ENCODE measurements at regions not wholly inside any gene's neighbourhood (a gene's known extent, or its start where the extent isn't known, plus 50 kb on each side); places are given as distances from the start of the nearest gene placed in this dataset.
"Not testable (repeated sequence)": the region's sequence is repeated elsewhere in the genome, so short reads cannot be mapped to it uniquely, and the experiment has no call there.

DNA sequence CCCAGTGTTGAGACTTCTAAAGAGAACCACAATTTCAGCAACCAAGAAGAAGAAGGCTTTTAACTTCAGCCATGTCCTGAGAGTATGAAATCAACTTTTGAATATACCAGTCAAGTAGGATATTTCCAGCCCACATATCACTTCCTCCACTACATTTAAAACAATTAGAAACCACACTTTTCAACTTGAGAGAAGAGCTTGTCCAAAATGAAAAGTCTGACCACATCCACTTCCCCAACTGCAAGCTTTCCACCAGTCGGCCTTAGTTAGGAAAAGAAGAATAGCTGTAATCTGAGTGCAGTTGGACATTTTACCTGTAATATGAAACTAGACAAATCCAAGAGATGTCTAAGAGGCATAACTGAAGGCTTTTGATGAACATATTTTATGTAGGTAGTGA, 101.9 kb upstream of the SLC7A11 start:
- 70 to 82% methylated on average over 1 of the region's 1 CpG for WGBS, 2 donors

DNA sequence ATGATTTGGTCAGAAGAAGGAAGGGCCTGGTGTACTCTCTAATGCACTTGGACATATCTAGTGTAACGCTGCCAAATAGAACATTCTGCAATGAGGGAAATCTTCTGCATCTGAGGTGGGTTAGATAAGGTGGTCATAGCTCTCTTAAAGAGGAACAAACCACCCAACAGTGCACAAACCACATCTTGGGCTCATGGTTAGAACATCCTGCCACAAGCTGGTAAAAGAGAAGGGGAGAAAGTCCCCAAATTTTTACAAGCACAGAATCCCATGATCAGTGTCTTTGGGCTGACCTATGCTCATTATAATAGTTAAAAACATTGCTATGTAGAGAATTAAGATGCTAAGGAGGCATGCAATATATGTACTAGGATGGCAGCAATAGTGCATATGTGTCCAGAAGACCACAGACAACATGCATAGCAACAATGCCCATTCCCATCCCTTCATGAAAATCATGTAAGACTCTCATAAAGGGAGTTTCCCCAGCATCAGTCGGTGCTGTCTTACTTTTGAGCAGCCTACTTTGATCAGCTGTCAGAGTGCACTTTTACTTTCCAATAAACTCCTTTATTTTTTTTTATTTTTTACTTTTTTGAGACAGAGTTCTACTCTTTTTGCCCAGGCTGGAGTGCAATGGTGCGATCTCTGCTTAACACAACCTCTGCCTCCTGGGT, 99.7 kb upstream of the SLC7A11 start:
- 77% methylated on average over 3 of the region's 3 CpGs for WGBS, 2 donors
- no peak overlapping the region for H3K4me3 ChIP-seq (ENCODE audit: low read depth, poor library complexity, severe bottlenecking)
- intact Hi-C loops (cut with DNase I; ENCODE audit: low total_unique reads): no loop called here
- TF ChIP-seq POLR2A (IDR thresholded peaks at IDR 0.05): no peak
- TF ChIP-seq, protein P1, sequence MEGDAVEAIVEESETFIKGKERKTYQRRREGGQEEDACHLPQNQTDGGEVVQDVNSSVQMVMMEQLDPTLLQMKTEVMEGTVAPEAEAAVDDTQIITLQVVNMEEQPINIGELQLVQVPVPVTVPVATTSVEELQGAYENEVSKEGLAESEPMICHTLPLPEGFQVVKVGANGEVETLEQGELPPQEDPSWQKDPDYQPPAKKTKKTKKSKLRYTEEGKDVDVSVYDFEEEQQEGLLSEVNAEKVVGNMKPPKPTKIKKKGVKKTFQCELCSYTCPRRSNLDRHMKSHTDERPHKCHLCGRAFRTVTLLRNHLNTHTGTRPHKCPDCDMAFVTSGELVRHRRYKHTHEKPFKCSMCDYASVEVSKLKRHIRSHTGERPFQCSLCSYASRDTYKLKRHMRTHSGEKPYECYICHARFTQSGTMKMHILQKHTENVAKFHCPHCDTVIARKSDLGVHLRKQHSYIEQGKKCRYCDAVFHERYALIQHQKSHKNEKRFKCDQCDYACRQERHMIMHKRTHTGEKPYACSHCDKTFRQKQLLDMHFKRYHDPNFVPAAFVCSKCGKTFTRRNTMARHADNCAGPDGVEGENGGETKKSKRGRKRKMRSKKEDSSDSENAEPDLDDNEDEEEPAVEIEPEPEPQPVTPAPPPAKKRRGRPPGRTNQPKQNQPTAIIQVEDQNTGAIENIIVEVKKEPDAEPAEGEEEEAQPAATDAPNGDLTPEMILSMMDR (IDR thresholded peaks at IDR 0.05): no peak
- DNase-seq (ENCODE audit: low spot score in 2 of 2): no peak

More for the DNA sequence above, 101.9 kb upstream of the SLC7A11 start:
- TF ChIP-seq POLR2A (IDR thresholded peaks at IDR 0.05): no peak
- TF ChIP-seq, protein P1 (IDR thresholded peaks at IDR 0.05): no peak
- no peak for DNase-seq (ENCODE audit: low spot score in 2 of 2)
- H3K4me3 ChIP-seq (ENCODE audit: low read depth, poor library complexity, severe bottlenecking): no peak overlapping the region
- intact Hi-C loops (cut with DNase I; ENCODE audit: low total_unique reads): no loop called here

DNA sequence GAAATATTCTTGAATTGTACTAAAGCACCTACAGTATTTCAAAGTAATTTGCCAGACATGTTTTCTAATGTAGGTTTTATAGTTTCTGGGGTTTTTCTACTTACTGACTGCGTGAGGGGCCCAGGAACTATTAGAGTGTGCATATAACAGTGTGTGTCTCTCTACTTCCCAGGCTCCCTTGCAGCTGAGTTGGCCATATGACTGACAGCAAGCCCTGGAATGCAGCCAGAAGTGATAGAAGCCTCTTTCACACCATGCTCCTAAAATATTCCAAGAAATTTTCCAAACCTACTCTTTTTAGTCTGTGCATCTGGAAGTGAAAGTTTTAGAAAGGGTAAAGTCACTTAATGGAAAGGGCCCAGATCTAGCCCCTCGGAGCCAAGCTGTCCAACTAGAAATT, 96.7 kb upstream of the SLC7A11 start:
- no peak overlapping the region for H3K4me3 ChIP-seq (ENCODE audit: low read depth, poor library complexity, severe bottlenecking)
- intact Hi-C loops (cut with DNase I; ENCODE audit: low total_unique reads): no loop called here
- DNase-seq (ENCODE audit: low spot score in 2 of 2): no peak
- WGBS, 2 donors: 95% methylated on average over 2 of the region's 2 CpGs
- TF ChIP-seq POLR2A (IDR thresholded peaks at IDR 0.05): no peak
- TF ChIP-seq, protein P1 (IDR thresholded peaks at IDR 0.05): no peak

DNA sequence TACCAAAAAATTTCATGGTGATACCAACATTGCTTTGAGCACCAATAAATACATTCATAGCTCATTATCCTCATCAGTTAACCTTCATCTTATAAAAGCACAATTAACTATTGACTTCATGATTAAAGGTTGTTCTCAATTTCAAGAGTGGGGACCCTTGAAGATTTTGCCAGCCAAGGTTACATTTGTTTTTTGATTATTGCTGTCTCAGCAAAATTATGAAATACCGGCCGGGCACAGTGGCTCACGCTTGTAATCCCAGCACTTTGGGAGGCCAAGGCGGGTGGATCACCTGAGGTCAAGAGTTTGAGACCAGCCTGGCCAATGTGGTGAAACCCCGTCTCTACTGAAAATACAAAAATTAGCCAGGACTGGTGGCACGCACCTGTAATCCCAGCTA, 96.1 kb upstream of the SLC7A11 start:
- DNase-seq (ENCODE audit: low spot score in 2 of 2); H3K4me3 ChIP-seq (ENCODE audit: low read depth, poor library complexity, severe bottlenecking); intact Hi-C loops (cut with DNase I; ENCODE audit: low total_unique reads): not testable (repeated sequence)
- 91 to 94% methylated on average over 6 of the region's 6 CpGs for WGBS, 2 donors

DNA sequence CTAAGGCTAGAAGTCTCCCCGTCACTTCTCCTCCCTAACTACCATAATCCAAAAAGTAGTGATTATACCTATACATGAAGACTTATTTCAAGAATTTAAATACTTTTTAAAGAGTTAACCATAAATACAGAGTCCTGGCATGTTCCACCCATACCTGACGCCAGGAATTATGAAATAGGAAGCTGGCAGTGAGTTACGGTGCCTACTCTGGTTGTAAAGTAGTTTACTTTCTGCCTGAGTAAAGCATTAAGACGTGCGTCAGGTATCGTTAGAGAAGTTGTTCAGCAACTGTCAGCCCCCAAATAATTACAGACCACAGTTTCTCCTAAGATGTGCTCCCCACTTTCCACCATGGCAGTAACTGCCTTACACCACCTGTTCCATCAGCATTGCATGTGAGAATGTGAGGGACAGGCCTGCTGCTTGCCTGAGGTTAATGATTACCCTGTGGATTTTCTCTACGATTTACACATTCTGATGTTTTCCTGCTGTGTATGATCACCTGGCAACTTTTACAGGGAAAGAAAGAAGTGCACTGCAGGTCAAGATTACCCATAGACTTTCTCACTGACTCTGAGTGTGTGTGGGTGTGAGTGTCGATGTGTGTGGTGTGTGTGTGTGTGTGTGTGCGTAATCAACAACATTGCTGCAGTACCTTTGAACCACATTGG, 92.3 kb upstream of the SLC7A11 start:
- WGBS, 2 donors: 61 to 66% methylated on average over 9 of the region's 9 CpGs
- intact Hi-C loops (cut with DNase I; ENCODE audit: low total_unique reads): no loop called here
- DNase-seq (ENCODE audit: low spot score in 2 of 2): no peak

DNA sequence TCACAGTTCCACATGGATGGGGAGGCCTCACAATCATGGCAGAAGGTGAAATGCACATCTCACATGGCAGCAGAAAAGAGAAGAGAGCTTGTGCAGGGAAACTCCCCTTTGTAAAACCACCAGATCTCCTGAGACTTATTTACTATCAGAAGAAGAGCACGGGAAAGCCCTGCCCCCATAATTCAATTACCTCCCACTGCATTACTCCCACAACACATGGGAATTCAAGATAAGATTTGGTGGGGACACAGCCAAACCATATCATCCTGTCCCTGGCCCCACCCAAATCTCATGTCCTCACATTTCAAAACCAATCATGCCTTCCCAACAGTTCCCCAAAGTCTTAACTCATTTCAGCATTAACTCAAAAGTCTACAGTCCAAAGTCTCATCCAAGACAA, 90.3 kb upstream of the SLC7A11 start:
- H3K4me3 ChIP-seq (ENCODE audit: low read depth, poor library complexity, severe bottlenecking); DNase-seq (ENCODE audit: low spot score in 2 of 2); intact Hi-C loops (cut with DNase I; ENCODE audit: low total_unique reads): not testable (repeated sequence)
- 77 to 95% methylated on average over 1 of the region's 1 CpG for WGBS, 2 donors

More for the DNA sequence above, 92.3 kb upstream of the SLC7A11 start:
- TF ChIP-seq POLR2A (IDR thresholded peaks at IDR 0.05): no peak
- TF ChIP-seq, protein P1 (IDR thresholded peaks at IDR 0.05): no peak
- H3K4me3 ChIP-seq (ENCODE audit: low read depth, poor library complexity, severe bottlenecking): no peak overlapping the region

DNA sequence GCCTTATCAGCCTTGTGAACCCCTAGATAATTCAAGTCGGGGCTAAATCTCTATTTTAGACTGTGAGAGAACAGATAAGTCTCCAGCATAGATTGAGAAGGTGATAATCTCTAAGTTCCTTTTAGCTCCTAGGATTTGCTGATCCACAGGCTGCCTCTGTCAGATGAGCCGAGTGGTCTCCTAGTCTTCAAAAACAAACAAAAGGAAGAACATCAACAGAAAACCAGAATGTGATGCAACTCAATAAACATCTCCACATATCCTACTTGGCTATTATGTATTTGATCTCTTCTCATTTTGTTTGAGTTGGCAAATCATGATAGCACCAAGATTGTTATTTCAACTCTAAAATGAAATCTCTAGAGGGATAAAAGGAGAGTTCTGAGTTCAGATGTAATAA, 88.4 kb upstream of the SLC7A11 start:
- intact Hi-C loops (cut with DNase I; ENCODE audit: low total_unique reads): no loop called here
- DNase-seq (ENCODE audit: low spot score in 2 of 2): no peak
- TF ChIP-seq, protein P1 (IDR thresholded peaks at IDR 0.05): no peak
- TF ChIP-seq POLR2A (IDR thresholded peaks at IDR 0.05): no peak
- H3K4me3 ChIP-seq (ENCODE audit: low read depth, poor library complexity, severe bottlenecking): no peak overlapping the region
- WGBS, 2 donors: 52 to 59% methylated on average over 2 of the region's 2 CpGs

All from lower leg skin (tissue), 4 donors.